H1 (cell line): ENCODE measurements at regions not wholly inside any gene's neighbourhood (a gene's known extent, or its start where the extent isn't known, plus 50 kb on each side); places are given as distances from the start of the nearest gene placed in this dataset.

Source experiments
- CTCF ChIA-PET: fragments of 300-600 bp; sonication (Branson Sonifier 250); formaldehyde crosslinking; loops from one replicate; lab custom pipeline; 2021; ENCODE audit not compliant: partially characterized antibody; lab: Charles Lee
- POLR2A ChIA-PET: fragments of 300-600 bp; sonication (Branson Sonifier 250); formaldehyde crosslinking; loops from one replicate; lab custom pipeline; 2021; ENCODE audit warnings: inconsistent platforms; ENCODE audit not compliant: partially characterized antibody; lab: Charles Lee
- DNase-seq, 2 experiments: peaks; one replicate each; pipeline versions ENCODE4 v3.0.0 to v3.0.0-alpha.2; 2010 to 2022; ENCODE audit warnings: low spot score in 2 of 2, low read depth in 1 of 2, mixed read lengths in 1 of 2
- FAIRE-seq: peaks from 2 replicates; lab custom pipeline; 2011; peaks lifted over from hg19 to GRCh38; lab: Jason Lieb, UNC
- H2AFZ ChIP-seq: 2 replicates; pipeline ENCODE4 v1.8.1; 2012; ENCODE audit warnings: low read length, inconsistent platforms
- H2AK5ac ChIP-seq: 2 replicates; pipeline ENCODE4 v1.6.1; 2013; ENCODE audit warnings: low read depth, low read length
- H2BK120ac ChIP-seq: replicated peaks from 2 replicates; pipeline ENCODE3; 2013; ENCODE audit warnings: low read depth, low read length, inconsistent platforms
- H2BK12ac ChIP-seq: 2 replicates; pipeline ENCODE4 v1.6.1; 2013; ENCODE audit warnings: low read depth, low read length
- H2BK15ac ChIP-seq: 2 replicates; pipeline ENCODE4 v1.6.1; 2013; ENCODE audit warnings: low read length
- H2BK20ac ChIP-seq: 2 replicates; pipeline ENCODE4 v1.6.1; 2013; ENCODE audit warnings: low read length
- H2BK5ac ChIP-seq: 2 replicates; pipeline ENCODE4 v1.6.1; 2013; ENCODE audit warnings: low read depth, low read length
- H3K14ac ChIP-seq: 2 replicates; pipeline ENCODE4 v1.6.1; 2013; ENCODE audit warnings: inconsistent platforms; ENCODE audit not compliant: insufficient read length
- H3K18ac ChIP-seq: 2 replicates; pipeline ENCODE4 v1.6.1; 2013; ENCODE audit warnings: low read length; ENCODE audit errors: extremely low read depth
- H3K23ac ChIP-seq: 2 replicates; pipeline ENCODE4 v1.6.1; 2013; ENCODE audit warnings: inconsistent platforms; ENCODE audit not compliant: insufficient read length
- H3K23me2 ChIP-seq: 2 replicates; pipeline ENCODE4 v1.6.1; 2013; ENCODE audit warnings: low read depth, low read length
- H3K27ac ChIP-seq: 2 replicates; pipeline ENCODE4 v1.6.1; 2011; ENCODE audit warnings: low read depth, low read length, inconsistent platforms
- H3K27me3 ChIP-seq, 4 experiments: replicated peaks in 1 of 4; 1 replicate in 1 of 4; 2 replicates in 3 of 4; pipeline versions ENCODE4 v1.6.1 to v1.8.1; 2011 to 2013; ENCODE audit warnings: low read length in 3 of 4, mild to moderate bottlenecking in 3 of 4, inconsistent platforms in 2 of 4, mixed read lengths in 2 of 4, moderate library complexity in 1 of 4; ENCODE audit not compliant: control insufficient read depth in 3 of 4, insufficient read depth in 3 of 4; ENCODE audit errors: extremely low read depth in 1 of 4
- H3K36me3 ChIP-seq, 4 experiments: 2 replicates each; pipeline versions ENCODE4 v1.6.1 to v1.8.1; 2011 to 2013; ENCODE audit warnings: mild to moderate bottlenecking in 4 of 4, low read length in 3 of 4, moderate library complexity in 2 of 4, control low read depth in 1 of 4, inconsistent platforms in 1 of 4; ENCODE audit not compliant: insufficient read depth in 4 of 4, control insufficient read depth in 2 of 4
- H3K4ac ChIP-seq: replicated peaks from 2 replicates; pipeline ENCODE3; 2013; ENCODE audit warnings: low read length, low read depth, mixed read lengths, inconsistent platforms; ENCODE audit not compliant: insufficient read length
- H3K4me1 ChIP-seq, 4 experiments: replicated peaks in 1 of 4; 1 replicate in 1 of 4; 2 replicates in 3 of 4; pipeline versions ENCODE4 v1.6.1 to v1.8.1; 2011 to 2013; ENCODE audit warnings: low read length in 3 of 4, inconsistent platforms in 2 of 4, mixed read lengths in 1 of 4; ENCODE audit not compliant: insufficient read depth in 4 of 4, control insufficient read depth in 3 of 4
- H3K4me2 ChIP-seq, 2 experiments: 2 replicates each; pipeline versions ENCODE4 v1.6.1 to v1.8.1; 2011 to 2013; ENCODE audit warnings: low read depth in 2 of 2, low read length in 2 of 2, control low read depth in 1 of 2, inconsistent platforms in 1 of 2, mild to moderate bottlenecking in 1 of 2; ENCODE audit not compliant: insufficient read depth in 1 of 2
- H3K4me3 ChIP-seq, 4 experiments: fragments of 200-600, 300-600 bp in 1 of 4; sonication (generic), shearing (Covaris generic), sonication (Bioruptor Twin) in 1 of 4; 2 replicates each; pipeline versions ENCODE4 v1.5.1 to v1.8.1; 2011 to 2016; ENCODE audit warnings: low read length in 4 of 4, low read depth in 3 of 4, control low read depth in 2 of 4, inconsistent platforms in 2 of 4, mild to moderate bottlenecking in 2 of 4, mixed read lengths in 1 of 4, moderate library complexity in 1 of 4; ENCODE audit not compliant: insufficient read depth in 2 of 4; ENCODE audit errors: extremely low read depth in 1 of 4
- H3K56ac ChIP-seq: replicated peaks from 2 replicates; pipeline ENCODE3; 2013; ENCODE audit warnings: low read depth, mild to moderate bottlenecking, mixed read lengths, low read length, inconsistent platforms; ENCODE audit not compliant: insufficient read length
- H3K79me1 ChIP-seq: 2 replicates; pipeline ENCODE4 v1.6.1; 2013; ENCODE audit warnings: low read depth, low read length, control low read depth
- H3K79me2 ChIP-seq, 2 experiments: 2 replicates each; pipeline versions ENCODE4 v1.6.1 to v1.8.1; 2012 to 2013; ENCODE audit warnings: low read length in 2 of 2, mild to moderate bottlenecking in 2 of 2, inconsistent platforms in 1 of 2; ENCODE audit not compliant: insufficient read depth in 2 of 2, control insufficient read depth in 1 of 2
- H3K9ac ChIP-seq, 4 experiments: replicated peaks in 1 of 4; 1 replicate in 1 of 4; 2 replicates in 3 of 4; pipeline versions ENCODE4 v1.6.1 to v1.8.1; 2011 to 2013; ENCODE audit warnings: low read depth in 3 of 4, low read length in 3 of 4, control low read depth in 2 of 4, mild to moderate bottlenecking in 2 of 4, moderate library complexity in 2 of 4, inconsistent platforms in 1 of 4; ENCODE audit errors: extremely low read depth in 1 of 4
- H3K9me3 ChIP-seq, 2 experiments: 2 replicates each; pipeline versions ENCODE4 v1.6.1 to v1.8.1; 2012 to 2013; ENCODE audit warnings: mild to moderate bottlenecking in 2 of 2, moderate library complexity in 2 of 2, control low read depth in 1 of 2, inconsistent platforms in 1 of 2, low read depth in 1 of 2, low read length in 1 of 2, mixed read lengths in 1 of 2; ENCODE audit not compliant: insufficient read depth in 2 of 2
- H4K20me1 ChIP-seq, 2 experiments: replicated peaks in 1 of 2; 2 replicates each; pipeline versions ENCODE3 to v1.8.1; 2011 to 2013; ENCODE audit warnings: inconsistent platforms in 2 of 2, low read length in 2 of 2, mild to moderate bottlenecking in 1 of 2; ENCODE audit not compliant: insufficient read depth in 2 of 2, control insufficient read depth in 1 of 2
- H4K5ac ChIP-seq: 2 replicates; pipeline ENCODE4 v1.6.1; 2013; ENCODE audit warnings: low read length, low read depth, mixed read lengths, inconsistent platforms; ENCODE audit not compliant: insufficient read length
- H4K8ac ChIP-seq: 2 replicates; pipeline ENCODE4 v1.8.0; 2013; ENCODE audit warnings: mild to moderate bottlenecking, moderate library complexity, low read length, inconsistent platforms; ENCODE audit not compliant: insufficient read depth; ENCODE audit errors: extremely low read depth
- H4K91ac ChIP-seq: replicated peaks from 2 replicates; pipeline ENCODE3; 2013; ENCODE audit warnings: low read length, mixed read lengths, inconsistent platforms; ENCODE audit not compliant: insufficient read length
- BACH1 ChIP-seq: IDR thresholded peaks from 2 replicates; pipeline ENCODE4 v1.6.1; 2012; ENCODE audit warnings: low read length, improper control_type of control experiment
- BRCA1 ChIP-seq: IDR thresholded peaks from 2 replicates; pipeline ENCODE4 v1.6.1; 2012; ENCODE audit warnings: low read depth, low read length, improper control_type of control experiment
- RAD21 ChIP-seq, 2 experiments: IDR thresholded peaks in 1 of 2; conservative IDR thresholded peaks in 1 of 2; 2 replicates each; pipeline ENCODE4 v1.6.1; 2011; ENCODE audit warnings: low read depth in 2 of 2, low read length in 2 of 2, improper control_type of control experiment in 1 of 2, inconsistent platforms in 1 of 2, mild to moderate bottlenecking in 1 of 2, moderate library complexity in 1 of 2
- RNF2 ChIP-seq: fragments of 200-900, 300-1000 bp; sonication (generic); IDR thresholded peaks from 2 replicates; pipeline ENCODE4 v1.7.1; 2016; ENCODE audit warnings: borderline replicate concordance, low read depth, mild to moderate bottlenecking, antibody characterized with exemption, low read length; ENCODE audit not compliant: poor library complexity, severe bottlenecking; ENCODE audit errors: missing control alignments
- SIX5 ChIP-seq: IDR thresholded peaks from 2 replicates; pipeline ENCODE4 v1.6.1; 2011; ENCODE audit warnings: mild to moderate bottlenecking, low read depth, low read length
- WGBS, 2 experiments: shearing (Covaris generic) in 1 of 2; methylation state at CpG; one replicate each; pipeline versions ENCODE4 v1.1.6 to v1.1.7; 2013 to 2015; ENCODE audit warnings: low lambda C conversion rate in 2 of 2, mixed read lengths in 2 of 2, inconsistent platforms in 1 of 2, low coverage in 1 of 2, missing lambda C conversion rate in 1 of 2; ENCODE audit not compliant: insufficient replicate concordance in 2 of 2, insufficient coverage in 1 of 2, insufficient read length in 1 of 2; ENCODE audit errors: extremely low coverage in 1 of 2, missing lambda C conversion rate in 1 of 2; 5-methylcytosine and 5-hydroxymethylcytosine counted together
- TF ChIP-seq, protein P1 (sequence below): IDR thresholded peaks from 2 replicates; pipeline ENCODE4 v1.6.1; 2012; ENCODE audit warnings: inconsistent platforms
- TF ChIP-seq, protein P2 (sequence below): IDR thresholded peaks from 2 replicates; pipeline ENCODE4 v1.6.1; 2011; ENCODE audit warnings: low read depth, mild to moderate bottlenecking, low read length; ENCODE audit not compliant: insufficient read depth
- TF ChIP-seq, protein P3 (sequence below): IDR thresholded peaks from 2 replicates; pipeline ENCODE4 v1.6.1; 2011; ENCODE audit warnings: low read length, improper control_type of control experiment

DNA sequence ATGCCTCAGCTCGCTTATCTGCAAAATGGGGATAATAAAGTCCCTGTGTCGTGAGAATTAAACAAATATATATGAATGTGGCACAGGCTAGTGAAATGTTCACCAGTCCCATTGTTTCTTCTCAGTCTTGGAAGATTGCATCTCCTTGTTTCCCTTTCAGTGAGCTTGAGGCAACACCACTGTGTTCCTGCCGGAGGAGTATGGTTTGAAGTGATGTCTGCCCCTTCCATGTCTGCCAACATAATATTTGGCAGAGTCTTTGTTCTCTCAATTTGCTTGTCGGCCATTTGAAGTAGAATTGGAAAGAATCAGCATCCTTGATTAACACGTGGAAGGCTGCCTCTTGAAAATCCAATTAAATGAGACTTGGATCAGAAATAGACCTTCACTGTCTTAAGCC, 1088.5 kb upstream of the INTU start:
- Histone ChIP-seq H3K18ac (no peak overlapping the region), H4K20me1 (no peaks in the 10 kb centered on the region), H2BK5ac (no peak overlapping the region), H2AK5ac (no peak overlapping the region), H2BK120ac (no peak overlapping the region), H3K79me2 (no peaks in the 10 kb centered on the region), H4K8ac (no peak overlapping the region), H2AFZ (no peak overlapping the region), H3K4ac (no peak overlapping the region), H3K27ac (no peak overlapping the region), H3K9ac (no peak overlapping the region; a peak in 1 of 7 replicates), H3K4me2 (no peak overlapping the region), H3K23me2 (no peaks in the 10 kb centered on the region), H4K91ac (no peak overlapping the region), H3K79me1 (no peaks in the 10 kb centered on the region), H3K56ac (no peak overlapping the region), H2BK15ac (no peak overlapping the region), H3K9me3 (no peaks in the 10 kb centered on the region), H2BK20ac (no peak overlapping the region), H3K36me3 (no peaks in the 10 kb centered on the region), H3K23ac (no peak overlapping the region), H3K14ac (no peak overlapping the region), H3K4me3 (no peak overlapping the region), H2BK12ac (no peak overlapping the region), H3K4me1 (no peaks in the 10 kb centered on the region), H3K27me3 (peaks cover 0 to 1% (median 0%) of the 10 kb centered on the region in 4 experiments; a peak in 1 of 7 replicates), H4K5ac (no peak overlapping the region)
- no peak for FAIRE-seq
- WGBS, 2 experiments: 76% methylated on average over 5 of the region's 5 CpGs; no CpG with 5 or more reads in 1 of the 2 experiments
- DNase-seq: no peak
- ChIA-PET POLR2A (no interaction called here), CTCF (no interaction called here)
- TF ChIP-seq, protein P1, sequence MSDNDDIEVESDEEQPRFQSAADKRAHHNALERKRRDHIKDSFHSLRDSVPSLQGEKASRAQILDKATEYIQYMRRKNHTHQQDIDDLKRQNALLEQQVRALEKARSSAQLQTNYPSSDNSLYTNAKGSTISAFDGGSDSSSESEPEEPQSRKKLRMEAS: no peak
- TF ChIP-seq SIX5 (no peak), BACH1 (no peak), RNF2 (no peak), BRCA1 (no peak), RAD21 (IDR thresholded peaks at IDR 0.05 in 1 of 2, conservative IDR thresholded peaks at IDR 0.05 in 1 of 2; ENCODE audit: low read depth in 2 of 2, low read length in 2 of 2) (no peak)
- TF ChIP-seq, protein P2, sequence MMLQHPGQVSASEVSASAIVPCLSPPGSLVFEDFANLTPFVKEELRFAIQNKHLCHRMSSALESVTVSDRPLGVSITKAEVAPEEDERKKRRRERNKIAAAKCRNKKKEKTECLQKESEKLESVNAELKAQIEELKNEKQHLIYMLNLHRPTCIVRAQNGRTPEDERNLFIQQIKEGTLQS: no peak
- TF ChIP-seq, protein P3, sequence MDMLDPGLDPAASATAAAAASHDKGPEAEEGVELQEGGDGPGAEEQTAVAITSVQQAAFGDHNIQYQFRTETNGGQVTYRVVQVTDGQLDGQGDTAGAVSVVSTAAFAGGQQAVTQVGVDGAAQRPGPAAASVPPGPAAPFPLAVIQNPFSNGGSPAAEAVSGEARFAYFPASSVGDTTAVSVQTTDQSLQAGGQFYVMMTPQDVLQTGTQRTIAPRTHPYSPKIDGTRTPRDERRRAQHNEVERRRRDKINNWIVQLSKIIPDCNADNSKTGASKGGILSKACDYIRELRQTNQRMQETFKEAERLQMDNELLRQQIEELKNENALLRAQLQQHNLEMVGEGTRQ: no peak
